HEK293T (cell line): ENCODE measurements at regions not wholly inside any gene's neighbourhood (a gene's known extent, or its start where the extent isn't known, plus 50 kb on each side); places are given as distances from the start of the nearest gene placed in this dataset.

Source experiments
- CTCF ChIA-PET: fragments of 350-600 bp; formaldehyde crosslinking; extraction: SDS; loops from one replicate; lab custom pipeline; 2021; ENCODE audit warnings: antibody characterized with exemption, inconsistent platforms; lab: Yijun Ruan, JAX
- POLR2A ChIA-PET: fragments of 350-600 bp; formaldehyde crosslinking; extraction: SDS; loops from one replicate; lab custom pipeline; 2020; ENCODE audit warnings: antibody characterized with exemption, inconsistent platforms; lab: Yijun Ruan, JAX
- DNase-seq: peaks from one replicate; pipeline ENCODE4 v3.0.0; 2012; ENCODE audit warnings: mixed read lengths; ENCODE audit errors: extremely low spot score
- ARNT ChIP-seq: fragments of 450-650 bp; IDR thresholded peaks from 2 replicates; pipeline ENCODE4 v1.6.1; 2017; ENCODE audit warnings: mild to moderate bottlenecking
- BHLHE40 ChIP-seq: fragments of 450-650 bp; IDR thresholded peaks from 2 replicates; pipeline ENCODE4 v1.6.1; 2016; ENCODE audit warnings: mild to moderate bottlenecking, moderate library complexity, borderline replicate concordance
- CTBP1 ChIP-seq: fragments of 450-650 bp; IDR thresholded peaks from 2 replicates; pipeline ENCODE4 v1.6.1; 2016; ENCODE audit warnings: borderline replicate concordance
- ELF4 ChIP-seq: fragments of 450-650 bp; IDR thresholded peaks from 2 replicates; pipeline ENCODE4 v1.6.1; 2017; ENCODE audit warnings: antibody characterized with exemption
- FOXA1 ChIP-seq: fragments of 450-650 bp; IDR thresholded peaks from 2 replicates; pipeline ENCODE4 v1.6.1; 2016; ENCODE audit warnings: mild to moderate bottlenecking
- FOXK2 ChIP-seq: fragments of 450-650 bp; IDR thresholded peaks from 2 replicates; pipeline ENCODE4 v1.6.1; 2016; ENCODE audit warnings: mild to moderate bottlenecking
- FOXM1 ChIP-seq: fragments of 450-650 bp; IDR thresholded peaks from 2 replicates; pipeline ENCODE4 v1.6.1; 2017; ENCODE audit warnings: mild to moderate bottlenecking, borderline replicate concordance
- HDGF ChIP-seq: fragments of 450-650 bp; IDR thresholded peaks from 2 replicates; pipeline ENCODE4 v1.6.1; 2017; ENCODE audit warnings: antibody characterized with exemption, borderline replicate concordance
- L3MBTL2 ChIP-seq: fragments of 450-650 bp; conservative IDR thresholded peaks from 2 replicates; pipeline ENCODE4 v1.6.1; 2016; ENCODE audit warnings: mild to moderate bottlenecking
- LEF1 ChIP-seq: fragments of 450-650 bp; IDR thresholded peaks from 2 replicates; pipeline ENCODE4 v1.6.1; 2017; ENCODE audit warnings: mild to moderate bottlenecking, borderline replicate concordance
- NFRKB ChIP-seq: fragments of 450-650 bp; IDR thresholded peaks from 2 replicates; pipeline ENCODE4 v1.6.1; 2016; ENCODE audit warnings: mild to moderate bottlenecking, moderate library complexity
- SP1 ChIP-seq: fragments of 450-650 bp; IDR thresholded peaks from 2 replicates; pipeline ENCODE4 v1.6.1; 2017
- SUZ12 ChIP-seq: fragments of 450-650 bp; IDR thresholded peaks from 2 replicates; pipeline ENCODE4 v1.6.1; 2016; ENCODE audit warnings: mild to moderate bottlenecking
- TARDBP ChIP-seq: fragments of 450-650 bp; IDR thresholded peaks from 2 replicates; pipeline ENCODE4 v1.6.1; 2016
- ZNF384 ChIP-seq: fragments of 450-650 bp; IDR thresholded peaks from 2 replicates; pipeline ENCODE4 v1.6.1; 2016
- TF ChIP-seq, protein P1 (sequence below): fragments of 450-650 bp; IDR thresholded peaks from 2 replicates; pipeline ENCODE4 v1.6.1; 2016

DNA sequence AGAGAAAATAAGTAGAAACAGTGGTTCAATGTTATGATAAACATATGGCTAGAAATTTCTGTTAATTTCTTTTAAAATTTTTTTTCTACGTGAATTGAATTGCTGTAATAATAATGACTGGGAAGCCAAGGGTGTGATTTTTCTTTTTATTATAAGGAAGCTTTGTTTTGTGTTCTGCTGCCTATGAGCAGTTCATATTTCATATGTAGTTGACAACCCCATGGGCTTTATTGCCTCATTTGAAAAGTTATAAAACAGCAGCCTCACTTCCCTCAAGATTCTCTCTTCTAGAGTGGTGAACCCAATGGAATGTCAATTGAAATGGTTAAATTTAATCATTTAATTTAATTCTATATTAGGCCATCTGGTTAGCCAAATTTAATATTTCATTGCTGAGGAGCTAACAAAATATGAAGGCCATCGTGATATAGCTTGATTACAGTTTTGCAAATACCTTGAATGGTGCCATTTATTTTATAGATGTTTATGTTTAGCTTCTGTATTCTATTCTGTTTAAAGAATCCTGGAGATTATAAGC, 72.6 kb upstream of the DOCK10 start:
- ChIA-PET CTCF (no interaction called here), POLR2A (no interaction called here)
- no peak for DNase-seq
- TF ChIP-seq FOXK2 (no peak), HDGF (no peak), FOXA1 (no peak), ARNT (no peak), CTBP1 (no peak), ELF4 (no peak), SP1 (no peak), LEF1 (no peak), BHLHE40 (no peak), L3MBTL2 (no peak), ZNF384 (no peak), TARDBP (no peak), SUZ12 (no peak), FOXM1 (no peak), NFRKB (no peak)
- TF ChIP-seq, protein P1, sequence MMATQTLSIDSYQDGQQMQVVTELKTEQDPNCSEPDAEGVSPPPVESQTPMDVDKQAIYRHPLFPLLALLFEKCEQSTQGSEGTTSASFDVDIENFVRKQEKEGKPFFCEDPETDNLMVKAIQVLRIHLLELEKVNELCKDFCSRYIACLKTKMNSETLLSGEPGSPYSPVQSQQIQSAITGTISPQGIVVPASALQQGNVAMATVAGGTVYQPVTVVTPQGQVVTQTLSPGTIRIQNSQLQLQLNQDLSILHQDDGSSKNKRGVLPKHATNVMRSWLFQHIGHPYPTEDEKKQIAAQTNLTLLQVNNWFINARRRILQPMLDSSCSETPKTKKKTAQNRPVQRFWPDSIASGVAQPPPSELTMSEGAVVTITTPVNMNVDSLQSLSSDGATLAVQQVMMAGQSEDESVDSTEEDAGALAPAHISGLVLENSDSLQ = no peak

DNA sequence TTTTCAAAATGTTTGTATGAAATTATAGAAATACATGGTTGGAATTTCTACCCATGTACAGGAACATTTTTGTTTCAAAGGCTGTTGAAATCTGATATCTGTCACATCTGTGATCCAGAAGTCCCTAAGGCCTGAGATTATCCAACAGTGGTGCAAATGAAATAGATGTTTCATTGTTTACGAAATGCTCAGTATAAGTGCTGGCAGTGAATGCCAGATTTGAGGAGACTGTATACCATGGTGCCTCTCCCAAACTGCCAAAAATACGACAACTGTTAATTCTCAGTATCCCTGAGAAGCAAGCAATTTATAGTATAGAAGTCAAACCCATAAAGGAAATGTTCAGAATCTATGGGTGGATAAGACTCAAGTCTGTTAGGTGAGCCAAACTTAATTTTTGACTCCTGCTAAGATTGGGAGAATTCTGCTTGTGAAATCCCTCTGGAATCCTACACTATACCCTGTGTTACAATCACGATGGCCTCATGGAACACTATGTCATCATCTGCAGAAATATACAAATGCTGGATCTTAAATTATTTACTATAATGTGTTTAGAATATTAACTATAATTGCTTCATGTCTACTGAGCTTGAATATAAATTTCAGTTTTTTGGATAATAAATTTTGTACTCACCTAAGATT, 71.2 kb upstream of the DOCK10 start:
- DNase-seq = no peak
- POLR2A ChIA-PET = no interaction called here
- CTCF ChIA-PET = no interaction called here
- TF ChIP-seq SUZ12 (no peak), TARDBP (no peak), HDGF (no peak), ARNT (no peak), ELF4 (no peak), FOXM1 (no peak), SP1 (no peak), ZNF384 (no peak), NFRKB (no peak)
- TF ChIP-seq, protein P1 = no peak

DNA sequence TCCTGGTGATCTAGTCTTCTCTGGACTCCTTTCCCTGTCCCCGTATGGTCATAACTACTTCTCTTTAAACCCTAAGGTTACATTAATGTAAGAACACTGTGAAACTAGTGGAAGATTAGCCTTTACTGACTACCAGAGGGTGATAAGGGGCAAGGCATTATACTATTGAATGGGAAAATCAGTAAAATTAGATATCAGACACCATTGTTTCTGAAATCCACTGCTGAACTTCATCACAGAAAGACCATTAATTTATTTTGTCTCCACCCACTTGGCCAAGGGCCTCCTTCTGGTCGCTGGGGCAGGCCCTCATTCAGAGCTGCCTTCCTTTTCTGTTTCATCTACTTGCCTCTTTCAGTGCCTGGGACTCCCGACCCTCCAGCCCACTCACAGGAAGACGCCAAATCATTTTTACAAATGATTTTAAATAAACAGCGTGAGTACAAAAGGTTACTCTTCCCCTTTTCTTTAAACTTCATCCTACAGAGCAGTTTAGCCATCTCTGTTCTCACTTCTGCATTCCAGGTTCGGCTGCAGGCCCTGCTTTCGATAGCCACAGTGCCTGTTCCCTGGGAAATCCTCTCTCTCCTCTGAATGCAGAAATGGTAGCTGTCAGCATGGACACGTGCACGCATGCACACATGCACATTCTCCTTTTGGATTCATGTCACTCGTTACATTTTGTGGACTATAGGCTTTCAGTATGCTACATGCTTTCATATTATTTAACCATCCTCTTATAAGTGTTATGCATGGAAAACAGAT, 70.3 kb upstream of the DOCK10 start:
- DNase-seq = no peak
- ChIA-PET CTCF (no interaction called here), POLR2A (no interaction called here)
- no peak for TF ChIP-seq LEF1
- TF ChIP-seq L3MBTL2 = no peak
- no peak for TF ChIP-seq FOXK2
- no peak for TF ChIP-seq FOXA1
- TF ChIP-seq TARDBP = no peak
- TF ChIP-seq ELF4 = no peak
- TF ChIP-seq ARNT = no peak
- no peak for TF ChIP-seq SP1
- TF ChIP-seq, protein P1 = no peak
- TF ChIP-seq HDGF = no peak
- no peak for TF ChIP-seq ZNF384
- TF ChIP-seq NFRKB = no peak
- no peak for TF ChIP-seq CTBP1
- TF ChIP-seq BHLHE40 = no peak
- no peak for TF ChIP-seq SUZ12
- TF ChIP-seq FOXM1 = no peak

DNA sequence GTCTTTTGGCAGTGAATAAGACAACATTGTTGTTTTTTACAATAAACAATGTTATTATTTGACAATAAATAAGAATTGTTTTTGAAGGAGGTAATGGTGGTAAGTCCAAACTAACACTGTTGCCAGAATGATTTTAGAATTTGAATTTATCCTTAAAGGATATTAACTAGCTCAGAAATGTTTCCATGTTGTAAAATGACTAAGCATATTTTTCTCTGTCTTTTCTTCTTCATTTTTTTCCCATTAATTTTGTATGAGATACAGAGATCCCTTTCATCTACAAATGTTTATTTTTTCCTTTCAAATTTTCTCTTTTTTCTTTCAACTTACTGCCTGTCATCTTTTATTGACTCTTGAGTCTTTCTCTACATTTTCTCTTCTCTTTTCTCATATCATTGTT, 66.5 kb upstream of the DOCK10 start:
- POLR2A ChIA-PET = no interaction called here
- no peak for DNase-seq
- TF ChIP-seq ZNF384 (no peak), ELF4 (no peak), TARDBP (no peak), SP1 (no peak), ARNT (no peak), LEF1 (no peak), FOXK2 (no peak), L3MBTL2 (no peak), BHLHE40 (no peak), HDGF (no peak), NFRKB (no peak), SUZ12 (no peak), FOXA1 (no peak), CTBP1 (no peak)
- TF ChIP-seq, protein P1 = no peak
- CTCF ChIA-PET = no interaction called here

DNA sequence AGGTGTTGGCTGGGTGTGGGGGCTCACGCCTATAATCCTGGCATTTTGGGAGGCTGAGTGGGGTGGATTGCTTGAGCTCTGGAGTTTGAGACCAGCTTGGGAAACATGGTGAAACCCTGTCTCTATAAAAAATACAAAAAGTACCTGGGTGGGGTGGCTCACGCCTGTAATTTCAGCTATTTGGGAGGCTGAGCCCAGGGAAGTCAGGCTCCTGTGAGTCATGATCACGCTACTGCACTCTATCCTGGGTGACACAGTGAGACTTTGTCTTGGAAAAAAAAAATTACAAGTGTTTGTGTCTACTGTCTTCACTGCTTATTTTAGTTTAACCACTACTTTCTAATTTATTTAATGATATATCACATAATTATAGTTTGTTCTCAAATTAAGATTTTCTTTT, 62.7 kb upstream of the DOCK10 start:
- TF ChIP-seq ELF4 = no peak
- no peak for TF ChIP-seq CTBP1
- no peak for TF ChIP-seq ZNF384
- TF ChIP-seq FOXK2 = no peak
- no peak for TF ChIP-seq FOXM1
- no peak for TF ChIP-seq LEF1
- no peak for TF ChIP-seq L3MBTL2
- no peak for TF ChIP-seq SP1
- no peak for TF ChIP-seq NFRKB
- TF ChIP-seq ARNT = no peak
- TF ChIP-seq BHLHE40 = no peak
- no peak for TF ChIP-seq TARDBP
- TF ChIP-seq SUZ12 = no peak
- ChIA-PET POLR2A (no interaction called here), CTCF (no interaction called here)
- DNase-seq = no peak
